Breast epithelium (tissue), 4 donors: ENCODE measurements at regions not wholly inside any gene's neighbourhood (a gene's known extent, or its start where the extent isn't known, plus 50 kb on each side); places are given as distances from the start of the nearest gene placed in this dataset.

ENCODE experiments used
- DNase-seq, 2 donors: peaks; one replicate each; pipeline ENCODE4 v3.0.0-alpha.2; 2019; ENCODE audit warnings: low spot score in 2 of 2
- H3K27ac ChIP-seq, 2 donors: fragments of 200-600 bp; sonication (generic) in 1 of 2; one replicate each; pipeline ENCODE4 v1.5.1; 2016 to 2019; ENCODE audit warnings: mild to moderate bottlenecking in 1 of 2
- H3K27me3 ChIP-seq, 2 donors: fragments of 200-600 bp; sonication (generic) in 1 of 2; one replicate each; pipeline versions ENCODE4 v1.5.1 to v1.6.0; 2017 to 2019; ENCODE audit warnings: control low read depth in 1 of 2, mild to moderate bottlenecking in 1 of 2
- H3K36me3 ChIP-seq: fragments of 200-600 bp; one replicate; pipeline ENCODE4 v1.5.1; 2019
- H3K4me1 ChIP-seq, 2 donors: fragments of 200-600 bp; sonication (generic); one replicate each; pipeline ENCODE4 v1.5.1; 2016 to 2019; ENCODE audit warnings: control low read depth in 1 of 2
- H3K4me3 ChIP-seq, 3 donors: fragments of 200-600 bp; sonication (generic); 1 replicate in 2 of 3; 2 replicates in 1 of 3; pipeline ENCODE4 v1.5.1; 2016 to 2019; ENCODE audit warnings: mild to moderate bottlenecking in 3 of 3, moderate library complexity in 2 of 3
- H3K9me3 ChIP-seq, 2 donors: fragments of 200-600 bp; sonication (generic) in 1 of 2; one replicate each; pipeline ENCODE4 v1.5.1; 2016 to 2019; ENCODE audit warnings: control low read depth in 1 of 2
- CTCF ChIP-seq, 3 donors: fragments of 450-650 bp; IDR thresholded peaks; one replicate each; pipeline ENCODE4 v1.5.1; 2016 to 2017; ENCODE audit warnings: antibody characterized with exemption in 3 of 3, mild to moderate bottlenecking in 3 of 3, moderate library complexity in 3 of 3
- POLR2A ChIP-seq: fragments of 450-650 bp; IDR thresholded peaks from one replicate; pipeline ENCODE4 v1.6.1; 2016; ENCODE audit warnings: antibody characterized with exemption, mild to moderate bottlenecking, moderate library complexity
- POLR2AphosphoS5 ChIP-seq, 3 donors: sonication (generic); formaldehyde crosslinking; IDR thresholded peaks; one replicate each; pipeline ENCODE4 v1.6.1; 2017; ENCODE audit warnings: antibody characterized with exemption in 3 of 3
- intact Hi-C: fragments of 100-400 bp; cut with DNase I; formaldehyde crosslinking; loops from one replicate; pipeline ENCODE4 v1.15.1; 2023; ENCODE audit warnings: low total_unique reads

GRCh38 chr15:47573673-47574072 is 143.6 kb upstream of the SEMA6D start:
- Histone ChIP-seq H3K27ac (no peak overlapping the region), H3K36me3 (no peaks in the 10 kb centered on the region), H3K4me1 (no peaks in the 10 kb centered on the region), H3K9me3 (no peaks in the 10 kb centered on the region), H3K4me3 (no peak overlapping the region), H3K27me3 (no peaks in the 10 kb centered on the region)
- no peak for DNase-seq
- intact Hi-C loops: no loop called here
- no peak for TF ChIP-seq CTCF (IDR thresholded peaks at IDR 0.05)
- no peak for TF ChIP-seq POLR2AphosphoS5 (IDR thresholded peaks at IDR 0.05)
- TF ChIP-seq POLR2A: no peak

GRCh38 chr15:47577000-47577399 is 140.3 kb upstream of the SEMA6D start:
- intact Hi-C loops: no loop called here
- H3K9me3 ChIP-seq: no peaks in the 10 kb centered on the region
- no peak overlapping the region for H3K4me3 ChIP-seq
- H3K36me3 ChIP-seq: no peaks in the 10 kb centered on the region
- H3K27ac ChIP-seq: no peak overlapping the region
- H3K27me3 ChIP-seq: no peaks in the 10 kb centered on the region
- DNase-seq: no peak
- no peaks in the 10 kb centered on the region for H3K4me1 ChIP-seq
- TF ChIP-seq CTCF (IDR thresholded peaks at IDR 0.05) (no peak), POLR2AphosphoS5 (IDR thresholded peaks at IDR 0.05) (no peak), POLR2A (no peak)

- no peak for DNase-seq
- H3K4me3 ChIP-seq: no peak overlapping the region
- intact Hi-C loops: no loop called here
- TF ChIP-seq POLR2A (no peak), POLR2AphosphoS5 (IDR thresholded peaks at IDR 0.05) (no peak), CTCF (IDR thresholded peaks at IDR 0.05) (no peak)
- no peaks in the 10 kb centered on the region for H3K27me3 ChIP-seq
- H3K9me3 ChIP-seq: no peaks in the 10 kb centered on the region
- no peak overlapping the region for H3K27ac ChIP-seq
- H3K36me3 ChIP-seq: no peaks in the 10 kb centered on the region
- H3K4me1 ChIP-seq: no peaks in the 10 kb centered on the region
Measured at GRCh38 chr15:47577461-47577860, 139.8 kb upstream of the SEMA6D start.

GRCh38 chr15:47582233-47582632 is 135.1 kb upstream of the SEMA6D start:
- Histone ChIP-seq H3K27me3 (no peaks in the 10 kb centered on the region), H3K9me3 (no peaks in the 10 kb centered on the region), H3K4me1 (no peaks in the 10 kb centered on the region), H3K4me3 (no peak overlapping the region), H3K27ac (no peak overlapping the region), H3K36me3 (no peaks in the 10 kb centered on the region)
- intact Hi-C loops: no loop called here
- no peak for TF ChIP-seq POLR2AphosphoS5 (IDR thresholded peaks at IDR 0.05)
- TF ChIP-seq CTCF (IDR thresholded peaks at IDR 0.05): no peak
- TF ChIP-seq POLR2A: no peak
- DNase-seq: no peak

GRCh38 chr15:47584316-47584715 is 133.0 kb upstream of the SEMA6D start:
- Histone ChIP-seq H3K4me1 (no peaks in the 10 kb centered on the region), H3K27ac (no peak overlapping the region), H3K4me3 (no peak overlapping the region), H3K27me3 (no peaks in the 10 kb centered on the region), H3K9me3 (no peaks in the 10 kb centered on the region), H3K36me3 (no peaks in the 10 kb centered on the region)
- DNase-seq: no peak
- no peak for TF ChIP-seq CTCF (IDR thresholded peaks at IDR 0.05)
- intact Hi-C loops: no loop called here
